NCI-H2107 (cell line): ENCODE measurements at regions not wholly inside any gene's neighbourhood (a gene's known extent, or its start where the extent isn't known, plus 50 kb on each side); places are given as distances from the start of the nearest gene placed in this dataset.
"Not testable (repeated sequence)": the region's sequence is repeated elsewhere in the genome, so short reads cannot be mapped to it uniquely, and the experiment has no call there.

Source experiments
- DNase-seq: peaks from one replicate; lab custom pipeline; 2025; lab: John Stamatoyannopoulos, UW

DNA sequence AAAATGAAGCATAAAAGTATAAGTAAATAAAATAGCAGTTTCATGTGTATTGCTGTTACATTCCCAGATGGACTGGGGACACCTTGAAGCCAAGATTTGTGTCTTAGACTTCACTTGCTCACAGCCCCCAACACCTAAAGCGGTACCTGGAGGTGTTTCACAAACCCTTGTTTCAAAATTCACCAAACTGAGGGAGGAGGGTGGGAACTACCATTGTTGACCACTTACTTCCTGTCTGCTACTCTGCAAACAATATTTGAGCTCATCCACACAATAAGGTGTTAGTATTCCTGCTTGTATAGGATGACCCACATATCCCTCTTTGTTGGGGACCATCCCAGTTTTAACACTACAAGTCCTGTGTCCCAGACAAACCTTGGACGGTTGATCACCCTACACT is 115.9 kb upstream of the SYT6 start:
- DNase-seq: no peak

DNA sequence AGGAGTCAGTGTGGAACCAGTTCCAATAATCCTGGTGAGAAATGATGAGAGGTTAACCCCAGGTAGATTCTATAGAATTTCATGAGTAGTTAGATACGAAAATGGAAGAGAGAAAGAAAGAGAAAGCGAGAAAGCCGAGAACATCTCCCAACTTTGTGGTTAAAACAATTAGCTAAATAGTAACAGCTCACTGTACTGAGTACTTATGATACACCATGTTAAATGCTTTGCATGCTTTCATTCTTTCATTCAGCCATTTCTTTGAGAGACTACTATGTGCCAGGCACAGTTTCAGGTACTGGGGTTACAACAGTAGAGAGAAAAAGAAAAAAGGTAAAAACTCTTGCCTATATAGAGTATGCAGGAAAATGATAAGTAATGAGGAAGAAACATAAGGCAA is 109.7 kb upstream of the SYT6 start:
- no peak for DNase-seq

DNA sequence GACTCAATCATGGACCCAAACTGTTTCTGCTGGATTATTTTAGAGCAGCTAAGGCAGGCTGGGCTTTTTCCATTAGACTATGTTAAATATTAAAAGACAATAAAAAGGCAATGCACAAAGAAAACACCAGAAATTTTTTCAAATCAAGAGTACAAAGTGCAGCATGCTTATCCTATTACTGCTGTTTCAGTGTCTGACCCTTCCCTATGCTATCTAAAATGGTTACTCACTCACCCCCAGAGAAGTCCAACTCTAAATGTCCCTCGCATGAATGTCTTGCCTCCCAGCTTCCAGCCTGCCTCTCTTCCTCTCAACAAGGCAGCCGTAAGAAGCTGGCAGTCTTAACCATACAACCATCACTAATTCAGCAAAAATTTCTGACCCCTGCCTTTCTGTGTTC is 108.7 kb upstream of the SYT6 start:
- no peak for DNase-seq

DNA sequence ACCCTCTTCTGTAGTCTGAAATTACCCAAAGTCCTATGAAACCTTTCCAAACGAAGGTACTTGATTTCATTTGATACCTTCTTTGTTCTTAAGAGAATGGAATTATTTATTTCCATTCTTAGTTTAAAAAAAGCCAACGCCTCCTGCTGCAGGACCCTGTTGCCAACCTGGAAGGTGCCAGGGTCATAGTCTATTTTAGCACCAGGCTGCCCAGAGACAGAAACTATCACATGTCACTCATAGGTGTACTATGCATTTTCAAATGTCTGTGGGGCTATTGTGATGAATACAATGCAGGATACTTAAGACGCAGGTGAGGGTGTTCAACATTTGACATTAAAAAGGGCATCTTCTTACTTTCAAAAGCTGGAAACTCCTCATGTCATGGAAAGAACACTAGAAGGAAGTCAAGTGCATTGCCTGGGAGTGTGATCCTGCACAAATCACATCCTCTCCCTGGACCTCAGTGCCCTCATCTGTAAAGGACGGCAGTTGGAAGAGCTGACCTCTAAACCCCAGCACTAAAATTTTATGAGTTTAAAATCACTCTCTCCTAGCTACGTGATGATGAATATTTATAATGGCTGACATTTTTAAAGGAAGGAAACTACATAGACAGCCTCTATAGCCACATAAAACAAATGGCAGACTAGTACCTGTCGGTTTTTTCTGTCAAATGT is 107.3 kb upstream of the SYT6 start:
- DNase-seq: no peak

DNA sequence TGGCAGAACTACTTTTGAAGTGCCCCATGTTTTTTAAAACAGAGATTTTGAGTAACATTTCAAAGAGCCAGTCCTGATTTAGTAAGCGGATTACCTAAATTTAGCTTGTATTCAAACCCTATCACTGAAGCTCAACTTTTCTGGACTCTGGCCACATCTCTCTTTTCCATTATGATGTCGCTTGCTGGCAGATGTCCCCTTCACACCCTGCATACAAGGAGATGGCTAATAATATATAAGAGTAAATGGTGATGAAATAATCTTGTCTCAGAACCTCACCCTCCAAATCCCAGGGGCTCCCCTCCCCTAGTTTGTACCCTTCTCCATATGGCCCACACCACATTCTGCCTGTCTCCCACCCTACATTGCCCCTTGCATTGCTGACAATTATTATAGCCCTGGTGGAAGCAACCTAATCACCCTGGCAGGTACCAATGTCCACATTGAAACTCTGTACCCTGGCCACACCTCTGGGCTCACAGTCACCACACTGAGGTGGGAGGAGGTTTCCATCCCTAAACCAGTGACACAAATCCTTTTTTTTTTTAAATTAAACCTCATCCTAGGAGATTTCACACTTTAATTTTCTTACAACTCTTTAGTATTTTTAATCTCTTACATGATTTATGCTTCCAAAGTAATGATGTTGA is 106.0 kb upstream of the SYT6 start:
- no peak for DNase-seq

DNA sequence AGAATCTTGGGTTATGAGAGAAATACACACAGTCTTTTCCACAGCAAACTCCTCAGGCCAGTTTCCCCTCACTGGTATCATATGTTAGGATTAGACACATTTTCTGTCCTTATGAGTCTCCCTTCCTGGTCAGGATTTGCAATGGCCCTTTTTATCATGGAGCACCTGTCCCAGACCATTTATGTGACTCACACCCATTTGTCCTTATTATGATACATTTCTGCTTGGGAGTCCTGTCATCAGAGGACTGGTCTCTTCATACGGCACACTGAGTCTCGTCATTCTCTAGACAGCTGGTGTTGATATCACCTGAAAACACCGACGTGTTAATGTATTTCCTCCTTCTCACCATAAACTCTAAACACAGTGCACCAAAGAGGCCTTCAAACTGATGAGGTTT is 105.0 kb upstream of the SYT6 start:
- DNase-seq: no peak

DNA sequence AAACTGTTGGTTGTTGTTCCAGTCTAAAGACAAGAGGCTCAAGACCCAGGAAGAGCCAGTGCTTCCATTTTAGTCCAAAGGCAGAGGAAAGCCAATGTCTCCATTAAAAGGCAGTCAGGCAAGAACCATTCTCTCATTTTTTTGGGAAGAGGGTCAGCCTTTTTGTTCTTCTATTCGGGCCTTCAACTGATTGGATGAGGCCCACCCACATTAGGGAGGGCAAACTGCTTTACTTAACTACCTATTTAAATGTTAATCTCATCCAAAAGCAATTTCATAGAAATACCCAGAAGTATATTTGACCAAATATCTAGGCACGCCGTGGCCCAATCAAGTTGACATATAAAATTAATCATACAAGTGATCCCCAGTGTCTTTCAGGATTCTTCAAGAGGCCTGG is 104.4 kb upstream of the SYT6 start:
- no peak for DNase-seq

DNA sequence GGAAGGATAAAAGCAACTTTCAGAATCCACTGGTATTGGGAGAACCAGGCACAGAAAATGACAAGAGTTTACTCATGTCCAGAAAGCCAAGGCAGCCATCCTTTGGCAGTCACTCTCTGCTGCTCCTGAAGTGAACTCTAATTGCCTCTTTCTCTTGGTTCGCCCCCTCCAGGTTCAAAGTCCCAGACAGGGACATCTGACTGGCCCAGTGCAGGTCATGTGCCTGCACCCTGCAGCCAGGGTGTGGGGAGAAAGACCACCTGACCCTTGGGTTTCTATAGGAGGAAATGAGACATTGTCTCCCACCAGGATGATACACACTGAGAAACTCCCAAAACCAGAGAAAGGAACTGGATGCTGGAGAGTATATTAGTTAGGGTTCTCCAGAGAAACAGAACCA is 103.9 kb upstream of the SYT6 start:
- DNase-seq: no peak

DNA sequence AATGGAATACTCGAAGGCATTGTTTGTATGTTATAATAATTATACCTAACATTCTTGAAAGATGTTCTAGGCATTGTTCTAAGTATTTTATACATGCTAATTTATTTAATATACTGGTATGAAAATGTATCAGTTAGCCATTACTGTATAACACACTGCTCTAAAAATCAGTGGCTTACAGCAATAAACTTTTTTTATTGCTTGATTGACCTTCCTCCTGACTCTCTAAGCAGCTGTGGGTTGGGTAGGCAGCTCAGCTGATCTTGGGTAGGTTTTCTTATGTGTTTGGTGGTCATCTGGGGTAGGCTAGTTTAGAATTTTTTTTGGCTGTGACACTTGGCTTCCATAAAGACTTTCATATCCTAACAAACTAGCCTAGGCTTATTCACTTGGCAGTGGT is 100.2 kb upstream of the SYT6 start:
- DNase-seq: no peak

DNA sequence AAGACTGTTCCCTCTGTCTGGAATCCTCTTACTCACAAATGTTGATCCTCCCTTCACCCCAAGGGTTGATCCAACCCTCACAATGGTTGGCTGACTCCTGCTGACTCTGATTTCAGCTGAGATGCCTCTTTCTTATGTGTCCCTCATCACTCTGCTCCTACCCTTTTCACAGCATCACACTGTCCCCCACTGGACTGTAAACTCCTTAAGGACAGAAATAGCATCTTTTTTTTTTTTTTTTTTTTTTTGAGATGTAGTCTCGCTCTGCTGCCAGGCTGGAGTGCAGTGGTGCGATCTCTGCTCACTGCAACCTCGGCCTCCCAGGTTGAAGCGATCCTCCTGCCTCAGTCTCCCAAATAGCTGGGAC is 97.9 kb upstream of the SYT6 start:
- DNase-seq: no peak

DNA sequence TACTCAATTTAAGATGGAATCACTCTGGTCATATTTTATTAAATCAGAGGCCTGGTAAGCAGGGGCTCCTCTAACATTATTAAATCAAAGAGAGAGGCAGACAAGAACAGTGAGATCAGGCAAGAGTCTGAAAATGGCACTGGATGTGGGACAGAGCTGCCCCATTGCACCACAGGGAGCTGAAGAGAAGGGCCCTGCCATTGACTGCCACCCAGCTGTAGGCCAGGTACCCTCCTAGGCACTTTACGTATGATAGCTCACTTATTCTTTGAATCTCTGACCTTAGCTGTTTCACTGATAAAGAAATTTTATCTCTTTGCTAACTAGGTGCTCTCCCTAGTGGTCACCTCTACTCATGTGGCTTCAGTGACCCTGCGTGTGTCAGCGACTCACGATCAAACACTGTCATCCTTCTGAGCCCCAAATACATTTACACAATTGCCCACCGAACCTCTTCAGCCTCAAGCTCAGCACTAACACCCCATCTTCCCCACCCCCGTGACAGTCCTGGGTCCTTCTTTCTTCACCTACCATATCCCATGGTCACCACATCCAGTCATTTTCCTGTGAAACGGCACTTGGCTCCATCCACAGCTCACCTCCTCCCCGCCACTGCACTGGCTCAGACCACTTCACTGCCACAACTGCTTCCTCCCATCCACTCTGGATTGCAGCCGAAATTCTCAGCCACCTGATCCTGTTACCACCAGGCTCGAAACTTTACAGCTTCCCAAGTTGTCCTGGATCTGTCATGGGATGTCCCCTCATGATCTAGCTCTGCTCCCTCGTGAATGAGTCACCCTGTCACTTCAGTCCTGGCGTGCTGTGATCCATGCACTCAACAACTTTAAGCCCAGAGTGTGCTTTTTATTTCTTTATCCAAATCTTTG is 97.3 kb upstream of the SYT6 start:
- DNase-seq: no peak

DNA sequence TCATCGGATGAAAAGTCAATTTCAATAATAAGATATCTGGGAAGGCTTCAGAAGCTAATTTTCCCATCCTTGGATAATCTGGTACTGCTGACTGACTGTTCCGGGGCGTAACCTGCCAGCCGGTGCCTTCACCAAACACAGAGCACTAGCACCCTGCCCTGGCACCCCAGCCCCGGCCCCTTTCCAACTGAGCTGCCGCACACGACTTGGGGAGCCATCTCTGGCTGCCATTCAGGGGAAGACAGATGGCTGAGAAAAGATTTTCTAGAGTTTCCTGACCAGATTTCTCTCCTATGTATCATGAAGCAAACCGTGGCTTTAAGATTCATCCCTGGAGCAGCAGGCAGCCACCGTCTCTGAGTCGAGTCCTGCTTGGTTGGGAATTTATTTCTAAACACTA is 96.0 kb upstream of the SYT6 start:
- DNase-seq: no peak

DNA sequence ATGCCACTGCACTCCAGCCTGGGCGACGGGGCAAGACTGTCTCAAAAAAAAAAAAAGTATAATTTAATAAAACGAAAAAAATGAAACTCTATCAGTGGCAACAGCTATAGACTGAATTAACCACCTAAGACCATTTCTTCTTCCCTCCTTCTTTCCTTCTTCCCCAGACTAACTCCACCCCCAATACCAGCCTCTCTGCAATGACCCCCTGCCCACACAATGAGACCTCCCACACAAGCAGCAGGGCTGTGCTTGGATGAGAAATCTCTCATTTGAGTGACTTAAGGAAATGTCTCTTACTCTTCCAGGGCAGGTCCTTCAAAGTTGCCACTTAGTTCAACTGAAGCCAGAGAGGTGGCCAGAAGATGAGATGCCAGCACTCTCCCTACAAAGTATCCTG is 94.5 kb upstream of the SYT6 start:
- no peak for DNase-seq

DNA sequence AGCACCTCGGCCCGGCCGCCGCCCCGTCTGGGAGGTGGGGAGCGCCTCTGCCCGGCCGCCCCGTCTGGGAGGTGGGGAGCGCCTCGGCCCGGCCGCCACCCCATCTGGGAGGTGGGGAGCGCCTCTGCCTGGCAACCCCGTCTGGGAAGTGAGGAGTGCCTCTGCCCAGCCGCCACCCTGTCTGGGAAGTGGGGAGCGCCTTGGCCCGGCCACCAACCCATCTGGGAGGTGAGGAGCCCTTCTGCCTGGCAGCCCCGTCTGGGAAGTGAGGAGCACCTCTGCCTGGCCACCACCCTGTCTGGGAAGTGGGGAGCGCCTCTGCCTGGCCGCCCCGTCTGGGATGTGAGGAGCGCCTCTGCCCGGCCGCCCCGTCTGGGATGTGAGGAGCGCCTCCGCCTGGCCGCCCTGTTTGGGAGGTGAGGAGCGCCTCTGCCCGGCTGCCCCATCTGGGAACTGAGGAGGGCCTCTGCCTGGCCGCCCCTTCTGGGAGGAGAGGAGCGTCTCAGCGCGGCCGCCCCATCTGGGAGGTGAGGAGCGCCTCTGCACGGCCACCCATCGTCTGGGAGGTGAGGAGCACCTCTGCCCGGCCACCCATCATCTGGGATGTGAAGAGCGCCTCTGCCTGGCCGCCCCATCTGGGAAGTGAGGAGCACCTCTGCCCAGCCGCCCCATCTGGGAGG is 89.0 kb upstream of the SYT6 start:
- DNase-seq: not testable (repeated sequence)

DNA sequence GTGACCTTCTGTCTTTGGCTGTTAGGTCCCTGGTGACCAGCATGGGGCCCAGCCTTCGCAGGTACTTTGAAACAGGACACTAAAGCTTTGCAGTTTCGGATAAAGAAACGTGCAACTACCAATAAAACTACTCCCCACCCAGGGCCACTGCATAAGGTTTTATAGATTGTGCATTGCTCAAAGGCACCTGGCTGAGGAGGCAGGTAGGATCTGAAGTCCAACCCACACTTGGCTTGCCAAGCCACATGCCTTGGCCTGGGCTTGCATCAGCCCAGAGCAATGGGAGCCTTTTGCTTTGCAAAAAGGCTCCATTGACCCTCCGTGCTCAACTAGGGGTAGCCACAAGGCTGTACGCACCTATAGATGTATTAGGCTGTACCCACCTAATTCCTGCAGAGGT is 84.4 kb upstream of the SYT6 start:
- DNase-seq: no peak

DNA sequence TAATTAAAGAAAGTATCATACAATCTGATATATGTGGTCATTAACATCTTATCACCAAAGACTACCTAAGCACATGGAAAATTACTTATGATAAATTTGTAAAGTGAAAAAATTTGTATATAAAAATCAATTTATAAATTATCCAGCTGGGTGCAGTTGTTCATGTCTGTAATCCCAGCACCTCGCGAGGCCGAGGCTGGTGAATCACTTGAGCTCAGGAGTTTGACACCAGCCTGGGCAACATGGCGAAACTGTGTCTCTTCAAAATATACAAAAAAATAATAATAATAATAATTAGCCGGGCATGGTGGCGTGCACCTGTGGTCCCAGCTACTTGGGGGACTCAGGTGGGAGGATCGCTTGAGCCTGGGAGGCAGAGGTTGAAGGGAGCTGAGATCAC is 82.8 kb upstream of the SYT6 start:
- DNase-seq: no peak

DNA sequence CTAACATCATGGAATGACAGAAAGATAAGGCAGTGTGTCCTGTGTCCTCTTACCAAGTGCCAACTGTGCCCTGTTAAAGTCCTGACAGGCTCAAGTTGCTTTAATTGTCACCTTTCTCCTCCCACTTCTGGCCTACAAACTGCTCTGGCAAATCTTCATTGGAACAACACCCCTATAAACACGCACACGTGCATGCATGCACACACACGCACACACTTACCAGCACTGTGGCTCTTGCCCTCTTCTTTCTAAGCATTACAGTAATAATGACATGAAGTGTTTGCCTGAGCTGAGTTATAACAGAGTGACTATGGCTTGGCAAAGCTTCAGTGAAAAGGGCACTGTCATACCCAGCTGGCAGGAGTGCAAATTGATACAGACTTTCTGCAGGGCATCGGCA is 82.3 kb upstream of the SYT6 start:
- no peak for DNase-seq

DNA sequence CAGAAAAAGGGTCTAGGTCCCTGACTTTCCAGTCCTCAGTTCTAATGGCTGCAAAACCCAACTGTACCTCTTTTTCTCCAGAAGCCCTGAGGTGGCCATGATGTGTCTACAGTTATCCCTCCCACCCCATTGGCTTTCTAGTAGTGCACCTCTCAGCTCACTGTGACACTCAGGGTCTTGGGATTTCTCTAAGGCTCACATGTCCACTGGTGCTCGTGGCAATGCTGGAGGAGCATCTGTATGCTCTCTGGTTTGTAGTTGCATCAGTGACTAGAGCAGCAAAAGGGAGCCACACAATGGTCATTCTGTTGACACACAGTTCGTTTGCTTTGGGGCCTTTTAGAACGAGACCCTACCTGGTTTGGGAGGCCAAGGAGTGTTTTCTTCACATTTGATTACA is 81.6 kb upstream of the SYT6 start:
- DNase-seq: no peak

DNA sequence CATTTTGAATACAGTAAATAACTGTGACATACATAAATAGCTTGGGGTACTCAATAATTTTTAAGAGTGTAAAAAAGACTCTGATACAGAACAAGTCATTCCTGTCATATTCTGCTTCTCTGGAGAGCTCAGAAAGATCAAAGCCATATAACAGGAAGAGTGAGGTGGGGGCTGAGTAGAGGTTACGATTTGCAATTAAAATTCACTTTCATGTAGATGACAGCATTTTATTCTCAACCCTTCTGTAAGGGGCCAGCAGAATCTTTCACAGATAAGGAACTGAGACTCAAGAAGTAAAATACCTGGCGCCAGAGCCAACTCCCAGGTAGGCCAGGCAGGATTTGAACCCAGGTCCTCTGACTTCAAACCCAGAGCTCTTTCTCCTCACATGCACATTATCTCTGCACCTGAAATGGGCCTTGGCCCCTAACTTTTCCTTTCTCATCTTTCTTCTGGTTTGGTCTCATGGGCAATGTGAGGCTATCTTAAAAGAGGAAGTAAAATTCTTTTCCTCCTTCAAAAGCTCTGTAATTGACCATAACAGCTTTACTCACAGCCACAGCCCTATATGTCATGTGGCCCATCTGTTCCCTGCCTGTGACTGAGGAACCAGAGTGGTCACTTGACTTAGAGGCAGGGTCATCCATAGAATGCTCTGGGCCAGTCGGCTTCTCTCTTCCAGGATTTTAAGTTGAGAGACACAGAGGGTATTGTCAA is 80.9 kb upstream of the SYT6 start:
- DNase-seq: no peak

DNA sequence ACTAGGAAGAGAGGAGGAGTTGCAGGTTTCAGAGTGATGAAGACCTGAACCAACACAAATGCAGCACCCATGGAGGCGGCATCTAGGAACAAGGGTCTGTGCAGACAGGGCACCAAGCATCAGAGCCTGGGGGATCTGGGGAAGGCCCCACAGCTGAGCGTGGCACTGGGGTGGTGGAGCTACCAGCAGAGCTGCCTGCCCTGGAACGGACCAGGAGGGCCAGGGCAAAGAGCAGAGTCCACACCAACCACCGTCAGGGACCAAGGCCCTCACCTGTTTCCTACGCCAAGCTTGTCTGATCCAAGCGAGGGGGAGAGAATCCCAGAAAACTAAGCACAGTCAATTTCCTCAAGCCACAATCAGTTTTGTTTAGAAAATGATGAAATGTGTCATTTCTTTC is 79.0 kb upstream of the SYT6 start:
- DNase-seq: no peak

DNA sequence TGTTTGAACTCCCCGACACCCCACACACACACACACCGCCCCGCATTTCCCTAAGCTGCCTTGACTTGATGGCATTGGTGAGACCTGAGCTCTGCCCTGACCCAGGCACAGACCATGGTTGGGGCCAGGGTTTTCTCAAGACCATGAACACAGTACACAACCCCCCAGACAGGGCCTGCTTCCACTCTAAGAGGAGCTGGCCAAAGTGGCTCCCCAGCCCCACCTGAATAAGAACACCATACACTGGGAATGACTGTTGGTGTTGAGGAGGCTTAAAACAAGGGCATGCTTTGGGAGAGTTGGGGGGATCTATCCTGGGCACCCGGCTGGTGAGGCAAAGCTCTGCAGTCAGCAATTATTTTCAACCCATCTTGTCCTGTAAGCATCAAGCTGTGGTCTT is 77.6 kb upstream of the SYT6 start:
- DNase-seq: no peak

DNA sequence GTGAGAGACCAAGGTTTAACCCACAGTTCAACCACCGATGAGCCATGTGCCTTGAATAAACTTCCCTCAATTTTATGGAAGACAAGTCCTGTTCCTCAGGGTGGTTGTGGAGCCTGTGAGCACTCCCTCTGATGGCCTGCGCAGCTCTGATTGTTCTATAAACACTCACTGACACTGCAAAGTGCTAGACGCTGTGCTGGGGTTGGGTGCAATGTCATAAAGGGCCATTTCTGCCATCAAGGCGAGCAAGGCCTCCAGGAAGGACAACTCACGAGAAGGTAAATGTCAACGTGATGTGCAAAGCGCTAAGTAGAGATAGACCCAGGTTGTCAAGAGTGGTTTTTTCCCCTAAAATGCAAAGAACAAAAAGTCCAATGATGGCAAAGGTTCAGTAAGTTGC is 75.7 kb upstream of the SYT6 start:
- no peak for DNase-seq
